ENCODE measurements at regions not wholly inside any gene's neighbourhood (a gene's known extent, or its start where the extent isn't known, plus 50 kb on each side); places are given as distances from the start of the nearest gene placed in this dataset.

DNA sequence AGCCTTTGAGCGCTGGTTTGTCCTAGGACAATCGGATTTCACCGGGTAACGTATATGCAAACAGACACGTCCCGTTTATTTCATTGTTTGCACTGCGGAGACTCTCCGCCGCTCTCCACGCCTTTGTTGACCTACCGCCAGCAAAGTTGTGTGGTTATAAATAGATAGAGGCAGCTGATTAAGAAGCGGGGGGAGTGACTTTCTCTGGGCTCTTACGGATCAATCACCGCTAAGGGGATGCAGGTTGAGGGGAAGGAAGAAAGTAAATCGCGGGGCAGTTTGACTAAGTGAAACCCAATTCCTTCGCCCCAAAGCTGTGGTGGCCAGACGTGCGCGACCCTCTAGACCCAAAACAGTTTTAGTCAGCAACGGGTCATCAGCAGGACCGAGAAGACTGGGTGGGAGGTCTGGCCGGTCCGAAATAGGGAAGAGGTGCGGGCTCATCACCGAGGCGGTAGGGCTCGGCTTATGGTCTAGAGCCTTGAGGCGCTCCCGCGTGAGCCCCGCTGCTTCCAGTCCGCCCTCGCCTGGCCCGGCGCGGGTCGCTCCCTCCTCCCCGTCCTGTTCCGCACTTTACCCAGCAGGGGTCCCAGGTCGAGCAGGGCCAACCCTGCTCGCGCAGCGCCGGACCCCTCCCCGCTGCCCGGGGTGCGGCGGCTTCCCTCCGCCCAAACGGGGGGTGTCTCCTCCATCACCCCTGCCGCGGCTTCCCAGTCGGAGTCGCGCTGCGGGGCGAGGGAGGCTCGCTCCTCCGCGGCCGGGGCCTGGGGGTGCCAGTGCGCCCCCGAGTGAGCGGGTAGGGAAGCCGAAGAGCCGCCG, 120.8 kb upstream of the RRP15 start:
- peak; percentile 71 for DNase-seq

DNA sequence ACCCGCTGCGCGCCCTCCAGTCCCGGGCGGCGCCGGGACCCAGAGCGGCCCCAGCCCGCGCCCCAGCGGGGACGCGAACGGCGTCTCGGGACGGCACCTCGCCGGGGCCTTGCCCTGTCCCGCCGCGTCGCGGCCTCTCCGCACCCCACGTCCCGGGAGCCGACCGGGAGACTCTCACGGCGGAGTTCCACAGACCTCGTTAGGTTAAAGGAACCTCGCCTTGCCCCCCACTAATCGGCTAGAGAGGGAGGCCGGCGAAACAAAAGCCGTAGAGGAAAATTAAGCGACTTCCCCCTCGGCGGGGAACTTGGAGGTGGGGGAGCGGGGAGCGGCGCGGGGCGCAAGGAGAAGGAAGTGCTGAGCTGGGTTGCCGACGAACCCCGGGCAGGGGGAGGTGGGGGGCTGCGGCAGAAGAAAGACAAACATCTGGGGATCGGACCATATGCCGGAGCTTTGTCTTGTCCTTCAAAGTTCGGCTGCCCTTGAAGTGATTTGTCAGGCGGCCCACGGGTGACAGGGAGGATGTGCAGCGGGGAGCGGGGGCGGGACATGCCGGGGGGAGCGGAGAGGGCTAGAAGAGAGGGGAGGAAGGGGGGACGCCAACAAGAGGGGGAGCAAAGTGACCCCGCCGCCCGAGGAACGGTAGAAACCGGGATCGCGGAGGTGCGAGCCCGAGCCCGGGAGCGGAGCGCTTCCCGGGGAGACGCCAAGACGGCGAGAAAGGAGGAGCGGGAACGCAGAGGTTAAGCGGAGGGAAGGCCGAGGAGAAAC, 120.0 kb upstream of the RRP15 start:
- peak; percentile 54 for DNase-seq

DNA sequence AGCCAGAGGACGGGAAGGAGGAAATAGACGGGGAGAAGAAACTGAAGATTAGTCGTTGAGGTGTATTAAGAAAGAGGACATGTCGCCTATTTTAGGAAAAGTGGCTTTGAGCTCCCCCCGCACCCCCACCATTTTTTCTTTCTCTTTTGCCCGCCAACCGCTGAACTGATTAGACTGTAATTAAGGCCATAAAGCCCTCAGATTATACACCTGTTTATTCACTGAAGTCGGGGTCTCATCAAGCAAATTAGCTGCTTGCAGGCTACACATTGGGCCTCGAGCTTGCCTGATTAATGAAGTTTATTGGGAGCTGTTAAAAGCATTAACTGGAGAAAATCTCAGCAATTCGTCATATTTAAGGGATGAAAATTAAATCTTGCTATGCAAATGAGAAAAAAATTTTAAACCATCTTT, 119.4 kb upstream of the RRP15 start:
- peak; percentile 85 for DNase-seq

- DNase-seq: peak; percentile 24
These were observed 118.7 kb upstream of the RRP15 start for GRCh38 chr1:218166268-218166945.

DNA sequence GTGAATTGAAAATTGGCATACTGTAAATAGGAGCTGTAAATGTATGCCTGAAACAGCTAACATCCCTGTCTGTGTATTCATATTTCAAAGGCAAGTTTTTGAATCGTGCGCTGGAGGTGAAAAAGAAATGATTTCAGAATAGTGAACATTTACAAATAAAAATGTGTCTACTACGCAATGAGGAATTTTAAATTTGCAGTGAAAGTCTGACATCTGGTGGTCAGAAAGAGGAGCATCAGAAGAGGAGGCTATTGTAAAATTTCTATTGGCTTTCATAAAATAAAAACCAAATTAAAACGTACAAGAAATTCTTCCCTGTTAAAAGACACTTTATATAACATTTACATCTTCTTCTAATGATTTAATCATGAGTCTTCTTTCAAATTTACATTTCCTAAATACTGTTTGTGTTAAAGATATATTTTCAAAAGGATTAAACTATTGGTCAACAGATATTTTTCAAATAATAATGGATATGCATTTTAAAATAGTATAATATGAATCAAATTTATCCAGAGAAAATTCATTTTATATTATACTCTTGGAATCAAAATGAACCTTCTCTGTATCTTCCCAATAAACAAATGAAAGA, 113.7 kb upstream of the RRP15 start:
- DNase-seq: peak; percentile 72

- DNase-seq: no peak
These were observed 102.6 kb upstream of the RRP15 start for GRCh38 chr1:218182455-218182854.

DNA sequence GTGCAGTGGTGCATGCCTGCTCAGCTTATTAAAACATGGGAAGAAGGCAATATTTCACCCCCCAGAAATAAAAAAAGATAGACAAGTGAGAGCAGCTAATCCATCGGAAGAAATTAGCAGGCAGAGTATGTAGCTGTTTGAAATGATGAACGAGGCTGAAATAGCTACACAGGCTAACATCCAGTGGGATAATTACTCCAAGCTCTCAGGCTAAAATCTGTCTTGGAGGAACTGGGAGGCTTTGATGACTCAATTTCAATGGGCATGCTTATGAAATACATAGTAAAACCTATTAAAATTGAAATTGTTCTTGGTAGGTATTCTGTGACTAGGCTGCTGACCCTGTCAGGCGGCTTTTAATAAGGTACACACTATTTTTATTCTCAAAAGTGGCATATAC, 84.1 kb upstream of the RRP15 start:
- DNase-seq: no peak

GRCh38 chr1:218201601-218202000, 83.5 kb upstream of the RRP15 start:
- no peak for DNase-seq

GRCh38 chr1:218205721-218206120, 79.4 kb upstream of the RRP15 start:
- no peak for DNase-seq

DNA sequence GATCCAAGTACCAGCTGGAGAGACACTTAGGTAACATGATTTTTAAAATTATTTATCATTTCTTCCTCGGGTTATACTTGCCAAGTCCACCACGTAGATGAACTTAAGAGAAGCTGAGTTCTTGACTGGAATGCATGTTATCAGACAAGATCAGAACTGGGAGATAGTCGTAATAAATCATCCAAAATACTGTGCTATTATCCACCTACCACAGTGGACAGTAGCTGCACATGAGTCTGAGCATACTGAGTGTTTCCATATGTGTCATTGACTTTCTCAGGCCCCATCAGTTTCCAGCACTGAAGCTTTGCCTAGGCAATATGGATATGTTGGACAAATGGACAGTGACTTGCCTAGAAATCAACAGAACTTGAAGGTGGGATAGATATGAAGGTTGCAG, 77.9 kb upstream of the RRP15 start:
- DNase-seq: no peak

GRCh38 chr1:218209351-218209861, 75.7 kb upstream of the RRP15 start:
- no peak for DNase-seq

GRCh38 chr1:218211241-218211640, 73.9 kb upstream of the RRP15 start:
- no peak for DNase-seq

DNA sequence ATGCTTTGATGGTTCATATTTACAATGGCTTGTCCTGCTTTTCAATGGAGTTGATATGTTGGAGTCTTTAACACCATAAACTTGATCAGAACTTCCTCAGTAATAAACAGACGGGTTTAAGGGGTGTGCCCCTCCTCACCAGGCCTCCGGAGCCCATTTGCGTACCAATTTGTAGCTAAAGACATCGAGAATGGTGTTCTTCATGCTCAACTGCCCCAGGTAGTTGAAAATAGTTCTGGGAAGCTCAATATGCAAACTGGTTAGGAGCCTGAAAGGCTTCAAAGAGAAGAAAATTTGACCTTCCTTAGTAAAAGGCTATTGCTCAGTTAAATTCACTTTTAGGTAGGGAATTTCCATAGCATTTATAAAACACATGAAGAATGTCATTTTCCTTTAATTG, 68.1 kb upstream of the RRP15 start:
- no peak for DNase-seq

- DNase-seq: no peak
These were observed 65.6 kb upstream of the RRP15 start for GRCh38 chr1:218219460-218219859.

- DNase-seq: no peak
These were observed 61.0 kb upstream of the RRP15 start for GRCh38 chr1:218224101-218224500.

DNA sequence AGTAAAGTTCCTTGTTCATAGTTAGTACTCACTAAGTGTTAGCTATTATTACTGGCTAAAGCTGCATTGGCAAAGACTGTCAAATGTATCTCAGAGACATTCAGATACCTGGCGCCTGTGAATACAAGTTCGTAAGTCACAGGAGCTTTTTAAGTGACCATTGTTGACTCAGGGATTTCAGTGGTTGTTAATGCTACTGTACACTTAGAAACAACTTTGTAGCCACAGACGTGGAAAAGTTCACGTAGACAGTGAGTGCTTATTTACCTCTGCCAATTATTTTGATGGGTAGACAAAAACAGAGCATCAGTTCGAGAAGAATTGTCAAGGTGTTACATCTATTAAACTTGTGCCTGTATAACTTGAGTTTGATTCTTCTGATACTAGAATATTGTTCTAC, 59.1 kb upstream of the RRP15 start:
- DNase-seq: no peak

All from NCI-H1105 treated with DMSO at 0.1 percent for 48 hours (cell line).